ENCODE measurements at regions not wholly inside any gene's neighbourhood (a gene's known extent, or its start where the extent isn't known, plus 50 kb on each side); places are given as distances from the start of the nearest gene placed in this dataset.

- TF ChIP-seq, protein P1, sequence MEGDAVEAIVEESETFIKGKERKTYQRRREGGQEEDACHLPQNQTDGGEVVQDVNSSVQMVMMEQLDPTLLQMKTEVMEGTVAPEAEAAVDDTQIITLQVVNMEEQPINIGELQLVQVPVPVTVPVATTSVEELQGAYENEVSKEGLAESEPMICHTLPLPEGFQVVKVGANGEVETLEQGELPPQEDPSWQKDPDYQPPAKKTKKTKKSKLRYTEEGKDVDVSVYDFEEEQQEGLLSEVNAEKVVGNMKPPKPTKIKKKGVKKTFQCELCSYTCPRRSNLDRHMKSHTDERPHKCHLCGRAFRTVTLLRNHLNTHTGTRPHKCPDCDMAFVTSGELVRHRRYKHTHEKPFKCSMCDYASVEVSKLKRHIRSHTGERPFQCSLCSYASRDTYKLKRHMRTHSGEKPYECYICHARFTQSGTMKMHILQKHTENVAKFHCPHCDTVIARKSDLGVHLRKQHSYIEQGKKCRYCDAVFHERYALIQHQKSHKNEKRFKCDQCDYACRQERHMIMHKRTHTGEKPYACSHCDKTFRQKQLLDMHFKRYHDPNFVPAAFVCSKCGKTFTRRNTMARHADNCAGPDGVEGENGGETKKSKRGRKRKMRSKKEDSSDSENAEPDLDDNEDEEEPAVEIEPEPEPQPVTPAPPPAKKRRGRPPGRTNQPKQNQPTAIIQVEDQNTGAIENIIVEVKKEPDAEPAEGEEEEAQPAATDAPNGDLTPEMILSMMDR (IDR thresholded peaks at IDR 0.05), result no peak
- TF ChIP-seq POLR2AphosphoS5 (IDR thresholded peaks at IDR 0.05), result no peak
Measured at GRCh38 chr4:67292636-67293035, 252.7 kb downstream of the CENPC start.

Measured in breast epithelium (tissue), 3 donors.